Panc1 (cell line): ENCODE measurements at regions not wholly inside any gene's neighbourhood (a gene's known extent, or its start where the extent isn't known, plus 50 kb on each side); places are given as distances from the start of the nearest gene placed in this dataset.

Experiments used
- ATAC-seq: fragments of 200-7000 bp; cut with Tn5 transposase; 2 replicates; pipeline ENCODE4 v1.9.1; 2020; ENCODE audit warnings: mild to moderate bottlenecking, moderate library complexity
- BruUV-seq: library from RNA; stranded (reverse); fragments of 400-500 nt; replicated peaks from 2 replicates; lab custom pipeline; 2021; lab: Mats Ljungman, UMichigan
- CTCF ChIA-PET: fragments of 300-600 bp; sonication (Branson Sonifier 250); formaldehyde crosslinking; loops from one replicate; lab custom pipeline; 2022; ENCODE audit warnings: antibody characterized with exemption; lab: Charles Lee
- POLR2A ChIA-PET: fragments of 300-600 bp; sonication (Branson Sonifier 250); formaldehyde crosslinking; loops from one replicate; lab custom pipeline; 2022; ENCODE audit warnings: antibody characterized with exemption; lab: Charles Lee
- DNase-seq: peaks from one replicate; pipeline ENCODE4 v3.0.0-alpha.2; 2010; ENCODE audit warnings: low read depth, low spot score
- H3K27ac ChIP-seq: 2 replicates; pipeline ENCODE4 v1.5.1; 2011; ENCODE audit warnings: mild to moderate bottlenecking, low read length, inconsistent platforms
- H3K27me3 ChIP-seq: fragments of 200-500 bp; sonication (Bioruptor generic); 2 replicates; pipeline ENCODE4 v1.6.0; 2014; ENCODE audit warnings: low read length, inconsistent platforms; ENCODE audit not compliant: control insufficient read depth, insufficient read depth
- H3K36me3 ChIP-seq: fragments of 200-500 bp; sonication (Bioruptor generic); 2 replicates; pipeline ENCODE4 v1.5.1; 2014; ENCODE audit warnings: inconsistent platforms, mild to moderate bottlenecking, low read length, moderate library complexity; ENCODE audit not compliant: control insufficient read depth, insufficient read depth
- H3K4me1 ChIP-seq: 2 replicates; pipeline ENCODE4 v1.5.1; 2011; ENCODE audit warnings: inconsistent platforms, mild to moderate bottlenecking, low read length, moderate library complexity; ENCODE audit not compliant: control insufficient read depth, insufficient read depth
- H3K4me3 ChIP-seq, 2 experiments: 2 replicates each; pipeline ENCODE4 v1.5.1; 2011 to 2012; ENCODE audit warnings: low read depth in 2 of 2, low read length in 2 of 2, mild to moderate bottlenecking in 2 of 2, inconsistent platforms in 1 of 2, moderate library complexity in 1 of 2
- H3K9me3 ChIP-seq: fragments of 200-500 bp; sonication (Bioruptor generic); 2 replicates; pipeline ENCODE4 v1.5.1; 2014; ENCODE audit warnings: low read depth, mild to moderate bottlenecking, inconsistent platforms, low read length, moderate library complexity; ENCODE audit not compliant: control insufficient read depth, insufficient read depth
- CTCF ChIP-seq: fragments of 450-650 bp; IDR thresholded peaks from 2 replicates; pipeline ENCODE4 v1.5.1; 2017; ENCODE audit warnings: mild to moderate bottlenecking
- POLR2AphosphoS5 ChIP-seq: IDR thresholded peaks from 2 replicates; pipeline ENCODE4 v1.6.1; 2012; ENCODE audit warnings: mild to moderate bottlenecking, low read depth, low read length, moderate library complexity
- REST ChIP-seq, 2 experiments: IDR thresholded peaks; 2 replicates each; pipeline ENCODE4 v1.6.1; 2011 to 2012; ENCODE audit warnings: low read depth in 2 of 2, control low read depth in 1 of 2, low read length in 1 of 2, mild to moderate bottlenecking in 1 of 2, moderate library complexity in 1 of 2; ENCODE audit not compliant: insufficient read depth in 1 of 2
- SIN3A ChIP-seq: IDR thresholded peaks from 2 replicates; pipeline ENCODE4 v1.6.1; 2012; ENCODE audit warnings: low read depth, mild to moderate bottlenecking, low read length, moderate library complexity, borderline replicate concordance; ENCODE audit not compliant: insufficient read depth
- TCF7L2 ChIP-seq: IDR thresholded peaks from 2 replicates; pipeline ENCODE4 v1.6.1; 2011; ENCODE audit warnings: mild to moderate bottlenecking, low read depth, low read length, inconsistent platforms
- in situ Hi-C: cut with HindIII; loops from 2 replicates; pipeline ENCODE4 v1.10.0; 2016; ENCODE audit warnings: low sequenced_read_pairs, low pct_unique_long_range_greater_than_20kb
- intact Hi-C: fragments of 100-400 bp; cut with micrococcal nuclease; formaldehyde crosslinking; loops from one replicate; pipeline ENCODE4 v1.10.0; 2022; ENCODE audit not compliant: unreplicated experiment

- ATAC-seq = no peak
- Histone ChIP-seq H3K27me3 (peaks cover 5% of the 10 kb centered on the region; the same call in 1 of the 2 replicates), H3K9me3 (no peaks in the 10 kb centered on the region), H3K36me3 (no peaks in the 10 kb centered on the region), H3K27ac (no peak overlapping the region), H3K4me3 (no peak overlapping the region), H3K4me1 (no peaks in the 10 kb centered on the region)
- intact Hi-C loops (no loop called here), in situ Hi-C loops (no loop called here)
- BruUV-seq = no TSS peak
- ChIA-PET POLR2A (no interaction called here), CTCF (no interaction called here)
- no peak for DNase-seq
- TF ChIP-seq REST (IDR thresholded peaks at IDR 0.05; ENCODE audit: insufficient read depth in 1 of 2, low read depth in 2 of 2, low read length in 1 of 2) (no peak), TCF7L2 (no peak), SIN3A (no peak), POLR2AphosphoS5 (no peak), CTCF (no peak)
Measured at GRCh38 chr10:78571286-78571685, 497.5 kb upstream of the ZMIZ1 start.

- Histone ChIP-seq H3K36me3 (no peaks in the 10 kb centered on the region), H3K4me1 (no peaks in the 10 kb centered on the region), H3K27me3 (0 out of 2 replicates have a peak, but pooled peaks cover 2% of the 10 kb centered on the region), H3K27ac (no peak overlapping the region), H3K9me3 (no peaks in the 10 kb centered on the region), H3K4me3 (no peak overlapping the region)
- POLR2A ChIA-PET = no interaction called here
- ATAC-seq = no peak
- CTCF ChIA-PET = no interaction called here
- no TSS peak for BruUV-seq
- in situ Hi-C loops = no loop called here
- no peak for DNase-seq
- intact Hi-C loops = no loop called here
- TF ChIP-seq REST (IDR thresholded peaks at IDR 0.05; ENCODE audit: insufficient read depth in 1 of 2, low read depth in 2 of 2, low read length in 1 of 2) (no peak), POLR2AphosphoS5 (no peak), SIN3A (no peak), CTCF (no peak)
Measured at GRCh38 chr10:78571891-78572290, 496.9 kb upstream of the ZMIZ1 start.
